ENCODE measurements at regions not wholly inside any gene's neighbourhood (a gene's known extent, or its start where the extent isn't known, plus 50 kb on each side); places are given as distances from the start of the nearest gene placed in this dataset.

DNA sequence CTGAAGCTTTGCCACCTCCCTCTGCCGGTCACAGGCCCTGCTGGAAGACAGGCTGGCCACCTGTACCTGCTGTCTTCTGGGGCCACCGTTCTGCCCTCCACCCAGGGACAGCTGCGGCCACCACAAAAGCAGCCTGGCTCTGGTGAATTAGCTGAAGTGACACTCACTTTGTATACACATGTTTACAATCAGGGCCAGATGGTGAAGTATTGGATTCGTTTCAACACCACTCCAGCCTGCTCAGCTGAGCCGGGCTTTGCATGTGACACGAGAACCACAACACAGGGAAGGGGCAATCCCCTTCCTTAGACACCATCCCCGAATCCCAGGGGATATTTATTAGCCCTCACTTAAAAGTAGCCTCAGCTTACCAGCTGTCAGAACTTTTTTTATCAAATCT, 191.5 kb upstream of the RPL38 start:
- H3K4me3 ChIP-seq (ENCODE audit: low read depth, low read length), result no peak overlapping the region
- TF ChIP-seq MYC (IDR thresholded peaks at IDR 0.05; ENCODE audit: low read depth, low read length), result no peak
- TF ChIP-seq, protein P1, sequence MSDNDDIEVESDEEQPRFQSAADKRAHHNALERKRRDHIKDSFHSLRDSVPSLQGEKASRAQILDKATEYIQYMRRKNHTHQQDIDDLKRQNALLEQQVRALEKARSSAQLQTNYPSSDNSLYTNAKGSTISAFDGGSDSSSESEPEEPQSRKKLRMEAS (IDR thresholded peaks at IDR 0.05; ENCODE audit: low read depth, low read length), result no peak
- TF ChIP-seq, protein P2, sequence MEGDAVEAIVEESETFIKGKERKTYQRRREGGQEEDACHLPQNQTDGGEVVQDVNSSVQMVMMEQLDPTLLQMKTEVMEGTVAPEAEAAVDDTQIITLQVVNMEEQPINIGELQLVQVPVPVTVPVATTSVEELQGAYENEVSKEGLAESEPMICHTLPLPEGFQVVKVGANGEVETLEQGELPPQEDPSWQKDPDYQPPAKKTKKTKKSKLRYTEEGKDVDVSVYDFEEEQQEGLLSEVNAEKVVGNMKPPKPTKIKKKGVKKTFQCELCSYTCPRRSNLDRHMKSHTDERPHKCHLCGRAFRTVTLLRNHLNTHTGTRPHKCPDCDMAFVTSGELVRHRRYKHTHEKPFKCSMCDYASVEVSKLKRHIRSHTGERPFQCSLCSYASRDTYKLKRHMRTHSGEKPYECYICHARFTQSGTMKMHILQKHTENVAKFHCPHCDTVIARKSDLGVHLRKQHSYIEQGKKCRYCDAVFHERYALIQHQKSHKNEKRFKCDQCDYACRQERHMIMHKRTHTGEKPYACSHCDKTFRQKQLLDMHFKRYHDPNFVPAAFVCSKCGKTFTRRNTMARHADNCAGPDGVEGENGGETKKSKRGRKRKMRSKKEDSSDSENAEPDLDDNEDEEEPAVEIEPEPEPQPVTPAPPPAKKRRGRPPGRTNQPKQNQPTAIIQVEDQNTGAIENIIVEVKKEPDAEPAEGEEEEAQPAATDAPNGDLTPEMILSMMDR (IDR thresholded peaks at IDR 0.05; ENCODE audit: low read depth, low read length), result no peak
- TF ChIP-seq POLR2A (IDR thresholded peaks at IDR 0.05; ENCODE audit: extremely low read depth, insufficient read length), result no peak
- DNase-seq (ENCODE audit: low read depth), result no peak

DNA sequence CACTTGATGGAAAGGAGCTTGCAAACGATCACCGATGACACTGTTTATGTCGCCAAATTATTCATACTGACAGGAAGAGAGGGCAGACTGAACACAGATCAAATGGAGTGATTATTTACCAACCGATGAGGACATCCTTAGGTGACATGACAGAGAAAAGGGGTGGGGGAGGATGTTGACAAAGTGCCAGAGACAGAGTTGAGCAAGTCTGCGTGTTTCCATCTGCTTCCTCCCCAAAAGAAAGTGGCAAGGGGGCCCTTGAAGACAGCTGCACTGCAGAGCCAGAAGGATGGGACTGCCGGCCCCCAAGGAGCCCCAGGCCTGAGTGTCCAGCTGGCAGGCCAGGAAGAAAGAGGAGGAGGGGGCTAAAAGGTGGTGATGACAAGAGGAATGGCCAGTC, 191.0 kb upstream of the RPL38 start:
- H3K4me3 ChIP-seq (ENCODE audit: low read depth, low read length), result no peak overlapping the region
- DNase-seq (ENCODE audit: low read depth), result peak; percentile 61
- TF ChIP-seq POLR2A (IDR thresholded peaks at IDR 0.05; ENCODE audit: extremely low read depth, insufficient read length) (no peak), MYC (IDR thresholded peaks at IDR 0.05; ENCODE audit: low read depth, low read length) (no peak)
- TF ChIP-seq, protein P1 (IDR thresholded peaks at IDR 0.05; ENCODE audit: low read depth, low read length), result no peak
- TF ChIP-seq, protein P2 (IDR thresholded peaks at IDR 0.05; ENCODE audit: low read depth, low read length), result no peak

DNA sequence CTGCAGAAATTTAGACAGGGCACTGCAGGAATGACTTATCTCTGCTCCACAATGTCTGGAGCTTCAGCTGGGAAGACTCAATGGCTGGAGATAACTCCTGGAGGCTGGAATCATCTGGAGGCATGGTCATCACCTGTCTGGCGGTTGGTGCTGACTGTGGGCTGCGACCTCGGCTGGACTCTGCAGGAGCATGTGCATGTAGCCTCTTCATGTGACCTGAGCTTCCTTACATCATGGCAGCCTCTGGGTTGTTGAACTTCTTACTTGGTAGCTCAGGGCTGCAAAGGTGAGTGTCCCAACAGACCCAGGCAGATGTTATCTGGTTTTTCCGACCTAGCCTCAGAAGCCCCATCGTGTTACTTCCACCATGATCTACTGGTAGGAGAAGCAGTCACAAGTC, 188.2 kb upstream of the RPL38 start:
- TF ChIP-seq, protein P2 (IDR thresholded peaks at IDR 0.05; ENCODE audit: low read depth, low read length), result no peak
- TF ChIP-seq MYC (IDR thresholded peaks at IDR 0.05; ENCODE audit: low read depth, low read length) (no peak), POLR2A (IDR thresholded peaks at IDR 0.05; ENCODE audit: extremely low read depth, insufficient read length) (no peak)
- TF ChIP-seq, protein P1 (IDR thresholded peaks at IDR 0.05; ENCODE audit: low read depth, low read length), result no peak
- no peak for DNase-seq (ENCODE audit: low read depth)

DNA sequence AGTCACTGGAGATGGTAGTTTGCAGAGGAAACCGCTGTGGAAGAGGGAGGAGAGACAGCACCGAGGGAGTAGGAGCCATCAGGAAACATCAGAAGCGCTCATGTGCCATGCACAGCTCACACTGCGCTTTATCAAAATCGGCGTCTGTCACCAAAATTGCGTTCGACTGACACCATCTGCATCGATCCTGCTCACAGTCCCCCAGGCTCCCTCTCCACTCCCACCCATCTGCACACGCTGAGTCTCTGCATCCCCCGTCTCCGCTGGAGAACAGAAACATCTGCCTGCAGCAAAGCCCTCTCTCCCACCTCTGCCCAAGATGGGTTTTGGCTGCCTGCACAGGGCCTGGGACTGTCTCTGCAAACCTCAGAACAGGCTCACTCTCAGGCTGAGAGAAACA, 187.5 kb upstream of the RPL38 start:
- H3K4me3 ChIP-seq (ENCODE audit: low read depth, low read length), result no peak overlapping the region
- TF ChIP-seq POLR2A (IDR thresholded peaks at IDR 0.05; ENCODE audit: extremely low read depth, insufficient read length), result no peak
- TF ChIP-seq, protein P1 (IDR thresholded peaks at IDR 0.05; ENCODE audit: low read depth, low read length), result no peak
- no peak for TF ChIP-seq MYC (IDR thresholded peaks at IDR 0.05; ENCODE audit: low read depth, low read length)
- TF ChIP-seq, protein P2 (IDR thresholded peaks at IDR 0.05; ENCODE audit: low read depth, low read length), result no peak
- DNase-seq (ENCODE audit: low read depth), result no peak

More for the DNA sequence above, 188.2 kb upstream of the RPL38 start:
- no peak overlapping the region for H3K4me3 ChIP-seq (ENCODE audit: low read depth, low read length)

DNA sequence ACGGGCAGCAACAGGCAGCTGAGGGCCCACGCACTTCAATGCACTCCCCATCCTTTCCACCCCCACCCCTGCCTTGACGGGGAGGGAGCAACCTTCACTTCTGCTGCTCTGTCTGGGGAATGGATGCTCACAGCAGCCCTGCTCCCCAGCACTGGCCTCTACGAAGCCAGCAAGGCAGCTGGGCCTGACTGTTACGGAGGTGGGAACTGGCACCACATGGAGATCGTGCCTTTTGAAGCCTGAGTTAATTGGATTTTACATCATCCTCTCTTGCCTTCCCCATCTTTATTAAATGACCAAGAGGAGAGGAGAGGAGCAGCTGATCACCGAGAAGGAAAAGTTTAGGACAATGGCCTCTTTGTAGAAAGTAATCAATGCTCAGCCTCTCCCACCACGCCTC, 187.0 kb upstream of the RPL38 start:
- TF ChIP-seq, protein P2 (IDR thresholded peaks at IDR 0.05; ENCODE audit: low read depth, low read length), result no peak
- TF ChIP-seq POLR2A (IDR thresholded peaks at IDR 0.05; ENCODE audit: extremely low read depth, insufficient read length) (no peak), MYC (IDR thresholded peaks at IDR 0.05; ENCODE audit: low read depth, low read length) (no peak)
- H3K4me3 ChIP-seq (ENCODE audit: low read depth, low read length), result no peak overlapping the region
- no peak for DNase-seq (ENCODE audit: low read depth)

DNA sequence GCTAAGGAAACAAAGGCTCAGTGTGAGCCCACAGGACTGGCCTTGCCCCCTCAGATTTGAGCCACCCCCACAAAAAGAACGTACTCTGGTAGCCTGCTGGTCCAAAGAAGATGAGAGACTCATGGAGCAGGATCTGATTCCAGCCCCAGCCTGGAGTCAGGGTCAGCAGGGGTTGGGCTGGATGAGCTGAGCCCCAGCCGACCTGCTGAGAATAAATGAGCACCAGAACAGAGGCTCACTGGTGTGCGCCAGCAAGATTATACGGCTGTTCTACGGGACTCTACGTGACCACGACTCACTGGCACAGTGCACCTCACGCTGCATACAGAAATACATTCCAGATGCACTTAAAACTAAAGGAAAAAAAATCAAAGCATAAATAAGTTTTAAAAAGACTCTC, 186.0 kb upstream of the RPL38 start:
- no peak for DNase-seq (ENCODE audit: low read depth)
- H3K4me3 ChIP-seq (ENCODE audit: low read depth, low read length), result no peak overlapping the region
- TF ChIP-seq, protein P2 (IDR thresholded peaks at IDR 0.05; ENCODE audit: low read depth, low read length), result no peak
- TF ChIP-seq MYC (IDR thresholded peaks at IDR 0.05; ENCODE audit: low read depth, low read length) (no peak), POLR2A (IDR thresholded peaks at IDR 0.05; ENCODE audit: extremely low read depth, insufficient read length) (no peak)
- TF ChIP-seq, protein P1 (IDR thresholded peaks at IDR 0.05; ENCODE audit: low read depth, low read length), result no peak
